H9 (cell line): ENCODE measurements at regions not wholly inside any gene's neighbourhood (a gene's known extent, or its start where the extent isn't known, plus 50 kb on each side); places are given as distances from the start of the nearest gene placed in this dataset.

Experiments
- DNase-seq: peaks from one replicate; pipeline ENCODE4 v3.0.0-alpha.2; 2017
- H2AFZ ChIP-seq: one replicate; pipeline ENCODE4 v1.6.1; 2013; ENCODE audit warnings: mild to moderate bottlenecking, low read length, control low read depth, moderate library complexity
- H2AK5ac ChIP-seq: 2 replicates; pipeline ENCODE4 v1.6.1; 2013; ENCODE audit warnings: low read length, control low read depth, mixed read lengths; ENCODE audit not compliant: insufficient read length
- H2BK120ac ChIP-seq: one replicate; pipeline ENCODE4 v1.6.1; 2013; ENCODE audit warnings: low read depth, mild to moderate bottlenecking, low read length, control low read depth, inconsistent platforms; ENCODE audit not compliant: poor library complexity, severe bottlenecking
- H2BK12ac ChIP-seq: 2 replicates; pipeline ENCODE4 v1.6.1; 2013; ENCODE audit warnings: low read length, control low read depth, mixed read lengths, low read depth; ENCODE audit not compliant: insufficient read length
- H2BK15ac ChIP-seq: 2 replicates; pipeline ENCODE4 v1.6.1; 2013; ENCODE audit warnings: low read depth, low read length, control low read depth
- H2BK20ac ChIP-seq: one replicate; pipeline ENCODE4 v1.6.1; 2013; ENCODE audit warnings: low read depth, mild to moderate bottlenecking, low read length, control low read depth, inconsistent platforms; ENCODE audit not compliant: poor library complexity, severe bottlenecking
- H2BK5ac ChIP-seq: 2 replicates; pipeline ENCODE4 v1.6.1; 2013; ENCODE audit warnings: low read length, control low read depth, mixed read lengths; ENCODE audit not compliant: insufficient read length
- H3K14ac ChIP-seq: 2 replicates; pipeline ENCODE4 v1.6.1; 2013; ENCODE audit warnings: low read length, control low read depth; ENCODE audit not compliant: insufficient read depth
- H3K18ac ChIP-seq: 2 replicates; pipeline ENCODE4 v1.6.1; 2013; ENCODE audit warnings: low read depth, mild to moderate bottlenecking, mixed read lengths, low read length, control low read depth; ENCODE audit not compliant: insufficient read length
- H3K23ac ChIP-seq: 2 replicates; pipeline ENCODE4 v1.6.1; 2013; ENCODE audit warnings: low read length, control low read depth, mixed read lengths, low read depth; ENCODE audit not compliant: insufficient read length
- H3K23me2 ChIP-seq: 2 replicates; pipeline ENCODE4 v1.6.1; 2013; ENCODE audit warnings: low read depth, mild to moderate bottlenecking, mixed read lengths, low read length, control low read depth; ENCODE audit not compliant: insufficient read length, poor library complexity, severe bottlenecking
- H3K27ac ChIP-seq: 2 replicates; pipeline ENCODE4 v1.5.1; 2013; ENCODE audit warnings: low read length, control low read depth, mixed read lengths, low read depth; ENCODE audit not compliant: insufficient read length
- H3K27me3 ChIP-seq: 2 replicates; pipeline ENCODE4 v1.6.1; 2013; ENCODE audit warnings: low read length, control low read depth, inconsistent platforms; ENCODE audit not compliant: insufficient read depth
- H3K4ac ChIP-seq: 2 replicates; pipeline ENCODE4 v1.6.1; 2013; ENCODE audit warnings: low read depth, mild to moderate bottlenecking, control low read depth, inconsistent platforms, low read length, moderate library complexity
- H3K4me1 ChIP-seq: 2 replicates; pipeline ENCODE4 v1.6.1; 2013; ENCODE audit warnings: low read length, control low read depth, inconsistent platforms; ENCODE audit not compliant: insufficient read depth
- H3K4me2 ChIP-seq: 2 replicates; pipeline ENCODE4 v1.6.1; 2013; ENCODE audit warnings: low read length, control low read depth, mixed read lengths; ENCODE audit not compliant: insufficient read length, insufficient read depth
- H3K56ac ChIP-seq: 2 replicates; pipeline ENCODE4 v1.6.1; 2013; ENCODE audit warnings: low read depth, mild to moderate bottlenecking, mixed read lengths, low read length, control low read depth; ENCODE audit not compliant: insufficient read length
- H3K79me1 ChIP-seq: 2 replicates; pipeline ENCODE4 v1.6.1; 2013; ENCODE audit warnings: low read depth, mild to moderate bottlenecking, moderate library complexity, low read length, control low read depth, inconsistent platforms; ENCODE audit not compliant: insufficient read depth, poor library complexity, severe bottlenecking
- H3K79me2 ChIP-seq: 2 replicates; pipeline ENCODE4 v1.6.1; 2013; ENCODE audit warnings: low read length, control low read depth, inconsistent platforms; ENCODE audit not compliant: insufficient read depth
- H3K9ac ChIP-seq: 2 replicates; pipeline ENCODE4 v1.6.1; 2013; ENCODE audit warnings: low read length, control low read depth, mixed read lengths; ENCODE audit not compliant: insufficient read length; ENCODE audit errors: extremely low read depth
- H3K9me3 ChIP-seq: one replicate; pipeline ENCODE4 v1.6.1; 2013; ENCODE audit warnings: low read depth, low read length, inconsistent platforms; ENCODE audit not compliant: control insufficient read depth
- H3T11ph ChIP-seq: one replicate; pipeline ENCODE4 v1.6.1; 2013; ENCODE audit warnings: mild to moderate bottlenecking, low read length, control low read depth, inconsistent platforms
- H4K20me1 ChIP-seq: one replicate; pipeline ENCODE4 v1.6.1; 2013; ENCODE audit not compliant: control insufficient read depth, insufficient read length, insufficient read depth
- H4K5ac ChIP-seq: 2 replicates; pipeline ENCODE4 v1.6.1; 2013; ENCODE audit warnings: low read depth, mild to moderate bottlenecking, mixed read lengths, low read length, control low read depth; ENCODE audit not compliant: insufficient read length
- H4K8ac ChIP-seq: replicated peaks from 2 replicates; pipeline ENCODE4 v1.6.1; 2013; ENCODE audit warnings: low read length, control low read depth, mixed read lengths, low read depth; ENCODE audit not compliant: insufficient read length
- H4K91ac ChIP-seq: 2 replicates; pipeline ENCODE4 v1.6.1; 2013; ENCODE audit warnings: low read depth, mild to moderate bottlenecking, moderate library complexity, mixed read lengths, low read length, control low read depth; ENCODE audit not compliant: insufficient read length
- H3K27ac Mint-ChIP-seq, 3 experiments: 2 replicates in 2 of 3; 3 replicates in 1 of 3; pipeline ENCODE4 v1.8.0; 2020 to 2021; ENCODE audit warnings: mixed read lengths in 3 of 3, mild to moderate bottlenecking in 1 of 3, moderate library complexity in 1 of 3
- H3K27me3 Mint-ChIP-seq: 2 replicates; pipeline ENCODE4 v1.8.0; 2021; ENCODE audit warnings: low read depth, mild to moderate bottlenecking, moderate library complexity, mixed read lengths
- H3K36me3 Mint-ChIP-seq, 3 experiments: 2 replicates in 2 of 3; 3 replicates in 1 of 3; pipeline ENCODE4 v1.8.0; 2020 to 2021; ENCODE audit warnings: low read depth in 3 of 3, mixed read lengths in 3 of 3; ENCODE audit not compliant: insufficient read depth in 1 of 3
- H3K4me1 Mint-ChIP-seq, 2 experiments: 2 replicates each; pipeline ENCODE4 v1.8.0; 2020; ENCODE audit warnings: mixed read lengths in 2 of 2
- H3K4me3 Mint-ChIP-seq, 2 experiments: 2 replicates in 1 of 2; 3 replicates in 1 of 2; pipeline ENCODE4 v1.8.0; 2020 to 2021; ENCODE audit warnings: mild to moderate bottlenecking in 2 of 2, mixed read lengths in 2 of 2, moderate library complexity in 1 of 2
- H3K9me3 Mint-ChIP-seq, 2 experiments: 2 replicates in 1 of 2; 3 replicates in 1 of 2; pipeline ENCODE4 v1.8.0; 2020; ENCODE audit warnings: mild to moderate bottlenecking in 2 of 2, mixed read lengths in 2 of 2, moderate library complexity in 1 of 2
- WGBS: extraction: QIAGEN DNeasy Blood & Tissue Kit; methylation state at CpG from one replicate; pipeline ENCODE4 v1.1.7; 2013; ENCODE audit warnings: missing lambda C conversion rate, low lambda C conversion rate, mixed read lengths; ENCODE audit not compliant: insufficient read length; ENCODE audit errors: extremely low coverage; 5-methylcytosine and 5-hydroxymethylcytosine counted together
- TF ChIP-seq, protein P1 (sequence below): fragments of 200-600 bp; sonication (generic); conservative IDR thresholded peaks from 3 replicates; pipeline ENCODE4 v1.8.0; 2021; ENCODE audit warnings: antibody characterized with exemption, mild to moderate bottlenecking

DNA sequence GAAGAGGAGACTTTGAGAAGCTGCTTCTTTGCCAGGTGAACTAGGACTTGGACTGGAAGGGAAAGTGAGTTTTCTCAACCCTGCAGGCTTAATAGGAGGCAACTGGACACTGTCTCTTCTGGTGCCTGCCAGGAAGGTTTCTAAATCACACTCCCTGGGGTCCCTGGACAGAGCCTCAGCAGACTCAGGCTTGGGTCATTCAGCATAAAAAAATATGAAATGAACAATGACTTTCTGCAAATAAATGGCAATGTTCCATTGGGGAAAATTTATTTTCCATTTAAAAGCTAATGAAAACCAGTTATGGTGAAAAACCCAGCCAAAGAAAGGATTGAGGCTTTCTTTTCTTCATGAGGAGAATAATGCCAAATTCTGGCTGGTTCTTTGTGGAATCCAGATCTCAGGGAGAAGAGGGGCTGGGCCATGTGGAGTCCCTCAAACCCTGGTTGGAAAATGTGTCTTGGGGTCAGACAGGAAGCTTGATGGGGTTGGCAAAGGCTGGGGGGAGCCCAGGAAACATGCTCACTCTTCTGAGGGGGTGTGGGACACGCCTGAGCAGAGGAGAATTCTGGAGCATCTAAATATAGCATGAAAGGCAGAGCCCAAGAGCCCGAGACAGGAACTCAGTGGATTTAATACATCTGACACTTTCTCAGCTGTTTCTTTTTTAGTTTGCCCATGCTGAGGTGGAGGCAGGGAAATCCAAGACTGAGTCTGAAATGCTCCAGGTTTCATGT, 65.2 kb upstream of the EMX2 start:
- H3K4me1 ChIP-seq, result no peaks in the 10 kb centered on the region
- H3K14ac ChIP-seq, result no peak overlapping the region
- no peak overlapping the region for H3K27ac ChIP-seq
- no peaks in the 10 kb centered on the region for H3K79me1 ChIP-seq
- no peak overlapping the region for H2BK20ac ChIP-seq
- no peak overlapping the region for H3K4ac ChIP-seq
- Mint-ChIP-seq H3K27me3 (peaks cover 42% of the 10 kb centered on the region), H3K4me3 (no peak overlapping the region), H3K27ac (no peak overlapping the region), H3K9me3 (no peaks in the 10 kb centered on the region; a peak in 1 of 5 replicates), H3K36me3 (peaks cover 0 to 1% (median 0%) of the 10 kb centered on the region in 3 experiments; a peak in 1 of 7 replicates), H3K4me1 (no peaks in the 10 kb centered on the region)
- H2BK12ac ChIP-seq, result no peak overlapping the region
- H3K27me3 ChIP-seq, result no peaks in the 10 kb centered on the region
- H4K8ac ChIP-seq, result no peak overlapping the region
- no peak overlapping the region for H3K9ac ChIP-seq
- H3K23me2 ChIP-seq, result no peaks in the 10 kb centered on the region
- H3K9me3 ChIP-seq, result no peaks in the 10 kb centered on the region
- no peaks in the 10 kb centered on the region for H3K79me2 ChIP-seq
- no peak overlapping the region for H2AFZ ChIP-seq
- no peak overlapping the region for H4K91ac ChIP-seq
- H3T11ph ChIP-seq, result no peak overlapping the region
- WGBS, result no CpG with 5 or more reads among the region's 2 CpGs
- TF ChIP-seq, protein P1, sequence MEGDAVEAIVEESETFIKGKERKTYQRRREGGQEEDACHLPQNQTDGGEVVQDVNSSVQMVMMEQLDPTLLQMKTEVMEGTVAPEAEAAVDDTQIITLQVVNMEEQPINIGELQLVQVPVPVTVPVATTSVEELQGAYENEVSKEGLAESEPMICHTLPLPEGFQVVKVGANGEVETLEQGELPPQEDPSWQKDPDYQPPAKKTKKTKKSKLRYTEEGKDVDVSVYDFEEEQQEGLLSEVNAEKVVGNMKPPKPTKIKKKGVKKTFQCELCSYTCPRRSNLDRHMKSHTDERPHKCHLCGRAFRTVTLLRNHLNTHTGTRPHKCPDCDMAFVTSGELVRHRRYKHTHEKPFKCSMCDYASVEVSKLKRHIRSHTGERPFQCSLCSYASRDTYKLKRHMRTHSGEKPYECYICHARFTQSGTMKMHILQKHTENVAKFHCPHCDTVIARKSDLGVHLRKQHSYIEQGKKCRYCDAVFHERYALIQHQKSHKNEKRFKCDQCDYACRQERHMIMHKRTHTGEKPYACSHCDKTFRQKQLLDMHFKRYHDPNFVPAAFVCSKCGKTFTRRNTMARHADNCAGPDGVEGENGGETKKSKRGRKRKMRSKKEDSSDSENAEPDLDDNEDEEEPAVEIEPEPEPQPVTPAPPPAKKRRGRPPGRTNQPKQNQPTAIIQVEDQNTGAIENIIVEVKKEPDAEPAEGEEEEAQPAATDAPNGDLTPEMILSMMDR, result no peak
- no peak overlapping the region for H3K56ac ChIP-seq
- H3K18ac ChIP-seq, result no peak overlapping the region
- H4K5ac ChIP-seq, result no peak overlapping the region
- H2BK15ac ChIP-seq, result no peak overlapping the region
- H2BK5ac ChIP-seq, result no peak overlapping the region
- no peak overlapping the region for H3K23ac ChIP-seq
- no peak overlapping the region for H2BK120ac ChIP-seq
- DNase-seq, result no peak
- no peak overlapping the region for H3K4me2 ChIP-seq
- no peak overlapping the region for H2AK5ac ChIP-seq
- no peaks in the 10 kb centered on the region for H4K20me1 ChIP-seq
